Right lobe of liver (tissue), 4 donors: ENCODE measurements at regions not wholly inside any gene's neighbourhood (a gene's known extent, or its start where the extent isn't known, plus 50 kb on each side); places are given as distances from the start of the nearest gene placed in this dataset.

Experiments used
- CTCF ChIP-seq, 4 donors: fragments of 200-600 bp in 3 of 4; fragments of 450-650 bp in 1 of 4; IDR thresholded peaks; one replicate each; pipeline versions ENCODE4 v1.5.1 to v1.8.0; 2016 to 2022; ENCODE audit warnings: antibody characterized with exemption in 4 of 4, mild to moderate bottlenecking in 2 of 4
- POLR2A ChIP-seq: fragments of 450-650 bp; IDR thresholded peaks from one replicate; pipeline ENCODE4 v1.6.1; 2017; ENCODE audit warnings: antibody characterized with exemption, mild to moderate bottlenecking
- donor health status: DM: no; HTN: no; CAD: no.
- donor health status: DM: no; HTN: no; CAD: no.
- donor health status: DM: no; HTN: yes; CAD: no.

GRCh38 chr20:11987526-11987925, 69.8 kb downstream of the BTBD3 start:
- TF ChIP-seq CTCF (IDR thresholded peaks at IDR 0.05) (no peak), POLR2A (no peak)
